Stomach smooth muscle (tissue), 2 donors: ENCODE measurements at regions not wholly inside any gene's neighbourhood (a gene's known extent, or its start where the extent isn't known, plus 50 kb on each side); places are given as distances from the start of the nearest gene placed in this dataset.
"Not testable (repeated sequence)": the region's sequence is repeated elsewhere in the genome, so short reads cannot be mapped to it uniquely, and the experiment has no call there.

Experiments used
- H3K27ac ChIP-seq: one replicate; pipeline ENCODE4 v1.7.0; 2013; ENCODE audit warnings: mild to moderate bottlenecking, low read length, inconsistent platforms
- H3K27me3 ChIP-seq, 2 donors: one replicate each; pipeline ENCODE4 v1.7.0; 2013; ENCODE audit warnings: low read length in 2 of 2; ENCODE audit not compliant: insufficient read depth in 2 of 2, control insufficient read depth in 1 of 2
- H3K36me3 ChIP-seq, 2 donors: one replicate each; pipeline ENCODE4 v1.7.0; 2013; ENCODE audit warnings: low read length in 2 of 2; ENCODE audit not compliant: control insufficient read depth in 2 of 2, insufficient read depth in 2 of 2
- H3K4me1 ChIP-seq: one replicate; pipeline ENCODE4 v1.7.0; 2013; ENCODE audit warnings: low read length; ENCODE audit not compliant: control insufficient read depth, insufficient read depth
- H3K4me3 ChIP-seq, 2 donors: one replicate each; pipeline ENCODE4 v1.7.0; 2013; ENCODE audit warnings: low read length in 2 of 2
- H3K9ac ChIP-seq, 2 donors: one replicate each; pipeline ENCODE4 v1.7.0; 2013; ENCODE audit warnings: low read length in 2 of 2, mild to moderate bottlenecking in 1 of 2
- H3K9me3 ChIP-seq, 2 donors: one replicate each; pipeline ENCODE4 v1.7.0; 2013; ENCODE audit warnings: low read length in 2 of 2; ENCODE audit not compliant: control insufficient read depth in 2 of 2
- donor health status: healthy.
- donor health status: Pancreatic carcinoma.

DNA sequence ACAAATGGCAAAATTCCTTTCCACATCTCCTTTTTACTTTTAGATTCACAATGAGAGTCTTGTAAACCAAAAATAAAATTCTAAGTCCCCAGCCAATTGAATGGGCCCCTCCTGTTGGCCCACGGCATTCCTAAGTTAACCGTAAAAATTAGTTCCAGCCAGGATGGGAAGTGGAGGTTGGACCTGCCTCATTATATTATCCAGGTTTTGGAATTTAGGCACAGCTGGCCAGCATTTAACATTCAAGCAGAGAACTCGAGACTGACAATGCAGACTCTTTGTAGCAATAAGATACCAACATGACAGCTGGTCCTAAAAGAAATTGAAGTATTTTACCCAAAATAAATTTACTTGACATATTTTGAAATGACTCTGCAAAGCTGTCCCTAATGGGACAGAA is 321.0 kb upstream of the NAALADL2 start:
- Histone ChIP-seq H3K27me3 (no peaks in the 10 kb centered on the region), H3K9me3 (no peaks in the 10 kb centered on the region), H3K27ac (no peak overlapping the region), H3K4me1 (no peaks in the 10 kb centered on the region), H3K9ac (no peak overlapping the region), H3K36me3 (no peaks in the 10 kb centered on the region), H3K4me3 (no peak overlapping the region)

DNA sequence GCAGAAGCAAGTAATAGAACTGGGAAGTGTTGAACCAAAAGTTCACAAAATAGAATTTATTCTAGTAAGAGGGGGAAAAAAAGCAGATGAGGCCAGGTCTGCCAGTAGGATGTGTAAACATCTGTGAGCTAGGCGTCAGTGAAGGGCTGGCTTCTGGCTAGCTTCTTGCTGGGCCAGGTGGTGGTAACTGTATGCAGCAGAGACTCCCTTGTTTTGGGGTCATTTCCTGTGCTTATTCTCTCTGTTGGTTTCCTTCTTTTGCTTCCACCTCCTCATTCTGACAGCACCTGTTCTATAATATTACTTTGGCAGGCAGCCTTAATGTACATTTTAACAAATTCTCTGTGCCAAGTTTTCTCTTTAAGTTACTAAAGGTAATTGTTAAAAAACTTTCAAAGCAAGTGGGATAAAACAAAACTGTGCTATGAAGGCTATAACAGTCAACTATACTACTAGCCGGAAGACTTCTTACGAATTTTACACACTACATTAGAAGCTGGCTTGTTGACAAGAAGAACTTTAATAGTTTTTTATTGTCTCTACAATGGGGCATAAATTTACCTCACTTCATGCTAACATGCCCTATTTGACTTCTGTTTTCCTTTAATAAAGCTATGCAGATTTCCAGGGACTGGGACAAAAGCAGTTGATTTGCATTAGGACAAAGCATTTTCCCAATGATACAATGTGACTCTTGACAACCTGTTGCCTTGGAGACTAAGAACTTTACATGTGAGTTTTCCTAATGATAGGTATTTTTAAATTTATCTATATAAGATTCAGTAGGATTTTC is 318.8 kb upstream of the NAALADL2 start:
- Histone ChIP-seq H3K36me3 (no peaks in the 10 kb centered on the region), H3K4me1 (no peaks in the 10 kb centered on the region), H3K9me3 (no peaks in the 10 kb centered on the region), H3K27me3 (no peaks in the 10 kb centered on the region), H3K27ac (no peak overlapping the region), H3K9ac (no peak overlapping the region), H3K4me3 (no peak overlapping the region)

DNA sequence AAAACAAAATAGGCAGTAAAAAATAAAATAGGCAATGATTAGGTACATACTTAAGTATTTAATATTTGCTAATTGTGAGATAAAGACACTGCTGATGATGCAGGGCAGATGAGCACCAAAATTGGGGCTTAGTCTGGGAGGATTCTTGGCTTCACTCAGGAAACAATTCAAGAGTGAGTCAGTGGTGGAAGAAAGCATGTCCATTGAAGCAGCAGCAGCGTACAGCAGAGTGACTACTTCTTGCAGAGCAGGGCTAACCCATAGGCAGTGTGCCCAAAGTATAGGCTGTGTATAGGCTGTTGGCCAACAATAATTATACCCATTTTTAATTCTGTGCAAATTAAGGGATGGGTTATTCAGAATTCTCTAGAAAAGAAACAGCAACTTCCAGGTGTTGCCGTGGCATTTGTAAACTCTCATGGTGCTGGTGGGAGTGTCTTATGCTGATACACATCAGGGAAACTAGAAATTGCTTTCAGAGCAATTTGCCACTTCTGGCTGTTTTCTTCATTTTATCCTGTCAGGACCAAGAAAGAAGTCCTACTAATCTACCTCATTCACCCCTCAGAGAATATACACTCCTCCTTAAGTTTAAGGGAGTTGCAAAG is 317.3 kb upstream of the NAALADL2 start:
- Histone ChIP-seq H3K9me3 (peaks cover 0 to 2% of the 10 kb centered on the region in 2 donors), H3K36me3 (no peaks in the 10 kb centered on the region), H3K27ac (no peak overlapping the region), H3K4me3 (no peak overlapping the region), H3K4me1 (no peaks in the 10 kb centered on the region), H3K27me3 (no peaks in the 10 kb centered on the region), H3K9ac (no peak overlapping the region)

DNA sequence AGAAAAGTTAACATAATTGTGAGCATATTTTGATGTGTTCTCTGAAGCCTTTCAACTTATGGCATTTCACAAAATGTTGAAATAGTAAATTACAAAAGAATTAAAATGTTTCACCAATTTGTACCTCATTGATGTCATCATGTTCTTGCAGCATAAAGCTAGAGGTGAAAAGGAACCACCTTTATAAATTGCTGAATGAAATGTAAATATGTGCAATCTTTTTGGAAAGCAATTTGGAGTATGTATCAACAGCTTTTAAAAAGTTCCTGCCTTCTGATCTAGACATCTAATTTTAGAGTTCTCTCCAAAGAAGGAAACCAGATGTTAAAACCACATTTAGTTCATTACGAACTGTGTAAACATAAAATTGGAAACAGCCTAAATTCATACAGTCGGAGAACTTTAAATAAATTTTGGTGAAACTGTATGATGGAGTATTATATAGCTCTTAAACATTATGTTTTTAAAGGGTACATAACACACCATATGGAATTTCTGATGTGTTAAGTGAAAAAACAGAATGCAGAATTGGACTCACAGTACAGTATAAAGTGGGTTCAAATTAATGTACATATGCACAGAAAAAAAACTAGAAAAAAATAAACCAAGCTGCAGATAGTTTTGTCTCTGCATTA is 311.2 kb upstream of the NAALADL2 start:
- Histone ChIP-seq H3K27me3 (no peaks in the 10 kb centered on the region), H3K9ac (no peak overlapping the region), H3K27ac (no peak overlapping the region), H3K9me3 (peaks cover 0 to 2% of the 10 kb centered on the region in 2 donors), H3K36me3 (no peaks in the 10 kb centered on the region), H3K4me1 (no peaks in the 10 kb centered on the region), H3K4me3 (peak overlapping the region in 1 of 2 donors; percentile 22)

DNA sequence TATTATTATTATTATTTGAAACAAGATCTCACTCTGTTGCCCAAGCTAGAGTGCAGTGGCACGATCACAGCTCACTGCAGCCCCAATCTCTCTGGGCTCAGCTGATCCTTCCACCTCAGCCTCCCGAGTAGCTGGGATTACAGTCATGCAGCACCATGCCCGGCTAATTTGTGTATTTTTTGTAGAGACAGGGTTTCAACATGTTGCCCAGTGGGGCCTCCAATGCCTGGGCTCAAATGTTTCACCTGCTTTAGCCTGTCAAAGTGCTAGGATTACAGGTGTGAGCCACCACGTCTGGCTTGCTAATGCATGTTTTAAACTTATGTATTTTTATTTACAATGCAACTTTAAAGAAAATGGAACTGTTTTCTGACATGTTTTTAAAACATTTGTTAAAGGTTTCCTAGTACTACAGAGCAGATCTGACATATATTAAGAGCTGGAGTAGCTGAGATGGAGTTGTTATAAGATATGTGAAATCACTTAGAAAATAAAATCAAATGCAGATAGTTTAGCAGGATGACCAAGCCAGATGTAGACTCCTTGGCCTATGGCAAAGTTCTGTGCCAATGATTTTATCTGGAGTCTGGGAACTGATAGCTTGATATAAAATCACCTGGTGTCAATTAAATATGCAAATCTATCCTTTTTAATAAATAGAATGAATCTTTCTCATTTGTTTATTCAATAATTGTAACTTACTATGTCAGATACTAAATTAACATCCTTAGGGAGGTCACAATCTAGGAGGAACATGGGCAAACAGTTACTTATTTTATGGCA is 310.1 kb upstream of the NAALADL2 start:
- H3K4me3 ChIP-seq = no peak overlapping the region
- no peak overlapping the region for H3K9ac ChIP-seq
- H3K4me1 ChIP-seq = no peaks in the 10 kb centered on the region
- peaks cover 0 to 2% of the 10 kb centered on the region in 2 donors for H3K9me3 ChIP-seq
- no peaks in the 10 kb centered on the region for H3K27me3 ChIP-seq
- H3K36me3 ChIP-seq = no peaks in the 10 kb centered on the region
- no peak overlapping the region for H3K27ac ChIP-seq

DNA sequence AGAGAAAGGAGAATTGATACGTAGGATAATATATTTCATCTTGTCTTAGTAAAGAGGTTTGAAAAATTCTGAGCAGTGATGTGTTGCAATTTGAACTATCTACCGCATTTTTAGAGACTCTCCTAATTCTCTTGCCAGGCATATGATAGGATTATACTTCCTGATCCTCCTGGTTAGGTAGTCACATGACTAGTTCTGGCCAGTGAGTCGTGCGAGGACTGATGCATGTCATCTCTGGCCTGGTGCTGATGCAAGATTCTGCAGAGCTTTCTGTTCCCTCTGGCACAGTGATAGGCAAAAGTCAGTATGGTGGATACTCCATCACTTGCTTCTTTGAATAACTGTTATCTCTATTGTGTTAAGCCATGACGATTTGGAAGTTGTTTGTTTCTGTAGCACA is 277.6 kb upstream of the NAALADL2 start:
- H3K4me1 ChIP-seq = no peaks in the 10 kb centered on the region
- no peaks in the 10 kb centered on the region for H3K27me3 ChIP-seq
- no peak overlapping the region for H3K4me3 ChIP-seq
- no peaks in the 10 kb centered on the region for H3K36me3 ChIP-seq
- no peak overlapping the region for H3K27ac ChIP-seq
- no peaks in the 10 kb centered on the region for H3K9me3 ChIP-seq
- H3K9ac ChIP-seq = no peak overlapping the region

DNA sequence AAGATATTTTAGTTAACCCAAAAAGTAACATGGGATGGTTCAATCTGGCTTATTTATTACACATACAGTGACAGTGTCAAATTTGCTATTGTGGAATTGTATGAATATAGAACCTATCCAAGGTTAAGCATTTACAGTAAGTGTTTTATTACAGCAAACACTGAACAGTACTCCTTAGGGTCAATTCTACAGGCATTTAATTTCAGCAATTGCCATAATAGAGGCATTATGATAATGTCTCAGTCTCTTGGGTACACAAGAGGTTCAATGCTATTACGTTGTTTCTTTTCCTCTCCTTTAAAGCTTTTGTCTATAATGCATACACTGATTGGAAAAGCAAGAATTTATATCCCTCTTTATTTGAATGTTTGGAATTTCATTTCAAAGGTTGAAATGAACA is 275.7 kb upstream of the NAALADL2 start:
- Histone ChIP-seq H3K27me3 (no peaks in the 10 kb centered on the region), H3K4me3 (no peak overlapping the region), H3K27ac (no peak overlapping the region), H3K36me3 (no peaks in the 10 kb centered on the region), H3K9me3 (no peaks in the 10 kb centered on the region), H3K4me1 (no peaks in the 10 kb centered on the region), H3K9ac (no peak overlapping the region)

DNA sequence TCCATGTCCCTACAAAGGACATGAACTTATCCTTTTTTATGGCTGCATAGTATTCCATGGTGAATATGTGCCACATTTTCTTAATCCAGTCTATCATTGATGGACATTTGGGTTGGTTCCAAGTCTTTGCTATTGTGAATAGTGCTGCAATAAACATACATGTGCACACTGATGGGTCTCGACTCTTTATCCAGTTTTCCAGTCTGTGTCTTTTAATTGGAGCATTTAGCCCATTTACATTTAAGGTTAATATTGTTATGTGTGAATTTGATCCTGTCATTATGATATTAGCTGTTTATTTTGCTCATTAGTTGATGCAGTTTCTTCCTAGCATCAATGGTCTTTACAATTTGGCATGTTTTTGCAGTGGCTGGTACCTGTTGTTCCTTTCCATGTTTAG is 272.0 kb upstream of the NAALADL2 start:
- not testable (repeated sequence) for H3K9ac ChIP-seq, H3K4me1 ChIP-seq, H3K36me3 ChIP-seq, H3K27ac ChIP-seq, H3K9me3 ChIP-seq, H3K27me3 ChIP-seq, H3K4me3 ChIP-seq

DNA sequence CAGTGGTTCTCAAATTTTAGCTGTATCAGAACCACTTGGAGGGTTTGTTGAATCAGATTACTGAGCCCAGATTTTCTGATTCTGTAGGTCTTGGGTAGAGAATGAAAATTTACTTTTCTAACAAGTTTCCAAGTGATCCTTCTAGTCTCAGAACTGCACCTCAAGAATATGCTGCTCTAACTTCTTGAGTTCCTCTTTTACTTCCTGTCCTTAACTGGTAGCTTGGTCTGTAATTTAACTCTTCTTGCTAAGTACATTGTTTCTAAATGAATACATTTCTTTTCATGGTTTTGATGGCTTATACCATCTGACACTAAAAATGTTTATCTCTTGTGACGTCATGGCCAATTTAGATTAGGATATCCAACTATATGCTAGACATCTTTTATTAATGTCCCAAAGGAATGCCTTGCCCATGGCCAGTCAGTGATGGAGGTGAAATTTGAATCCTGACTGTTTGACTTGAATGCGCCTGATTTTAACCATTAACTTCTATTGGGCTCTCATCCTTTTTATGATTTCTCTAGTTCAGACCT is 262.6 kb upstream of the NAALADL2 start:
- no peaks in the 10 kb centered on the region for H3K9me3 ChIP-seq
- H3K4me3 ChIP-seq = no peak overlapping the region
- H3K36me3 ChIP-seq = no peaks in the 10 kb centered on the region
- no peak overlapping the region for H3K9ac ChIP-seq
- no peaks in the 10 kb centered on the region for H3K4me1 ChIP-seq
- H3K27me3 ChIP-seq = no peaks in the 10 kb centered on the region
- H3K27ac ChIP-seq = no peak overlapping the region

DNA sequence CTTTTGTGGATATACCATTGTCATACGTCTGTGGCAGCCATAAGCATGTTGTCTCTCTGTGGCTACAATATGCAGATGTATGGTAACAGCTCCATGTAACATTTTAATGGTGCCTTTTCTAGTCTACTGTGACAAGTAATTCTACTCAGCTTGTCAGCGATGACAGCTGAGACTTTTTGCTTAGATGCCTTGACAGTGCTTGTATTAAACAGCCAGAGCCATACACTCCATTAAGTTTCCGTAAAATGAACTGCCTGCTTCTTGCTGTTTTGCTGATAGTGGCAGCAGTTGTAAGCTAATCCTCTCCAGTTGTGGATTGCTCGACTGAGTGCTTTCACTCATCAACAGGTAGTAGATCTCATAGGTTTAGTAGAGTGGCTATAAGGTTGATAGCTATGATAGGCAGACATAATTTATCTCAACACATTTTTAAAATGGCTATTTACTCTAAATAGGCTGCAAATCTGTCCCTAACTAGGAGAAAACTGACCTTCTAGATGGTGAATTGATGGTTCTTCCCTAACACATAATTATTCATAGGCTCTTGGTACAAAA is 260.2 kb upstream of the NAALADL2 start:
- Histone ChIP-seq H3K9me3 (no peaks in the 10 kb centered on the region), H3K4me1 (no peaks in the 10 kb centered on the region), H3K27me3 (no peaks in the 10 kb centered on the region), H3K27ac (no peak overlapping the region), H3K36me3 (no peaks in the 10 kb centered on the region), H3K4me3 (no peak overlapping the region), H3K9ac (no peak overlapping the region)
